ENCODE measurements at regions not wholly inside any gene's neighbourhood (a gene's known extent, or its start where the extent isn't known, plus 50 kb on each side); places are given as distances from the start of the nearest gene placed in this dataset.

DNA sequence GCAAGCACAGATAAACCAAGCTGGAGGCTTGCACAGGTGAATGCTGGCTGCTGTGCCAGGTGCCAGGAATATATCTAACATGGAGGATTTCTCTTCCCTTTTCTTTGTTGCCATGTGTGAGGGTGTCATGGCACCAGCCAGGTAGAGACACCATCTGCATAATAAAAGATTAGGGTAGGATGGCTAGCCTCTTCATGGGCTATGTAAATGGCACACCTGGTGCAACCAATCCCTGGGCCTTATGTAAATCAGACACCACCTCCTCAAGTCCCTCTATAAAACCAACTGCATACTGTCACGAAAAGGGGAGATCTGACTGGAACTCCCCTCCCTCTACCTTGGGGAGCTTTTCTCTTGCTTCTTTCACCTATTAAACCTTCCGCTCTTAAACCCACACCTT lies 322.5 kb upstream of the POM121L12 start:
- Mint-ChIP-seq H3K4me1 (no peaks in the 10 kb centered on the region), H3K4me3 (no peak overlapping the region), H3K27ac (no peak overlapping the region), H3K36me3 (ENCODE audit: low read depth) (no peaks in the 10 kb centered on the region), H3K9me3 (peaks cover 13% of the 10 kb centered on the region), H3K27me3 (ENCODE audit: low read depth) (no peaks in the 10 kb centered on the region)
- TF ChIP-seq, protein P1, sequence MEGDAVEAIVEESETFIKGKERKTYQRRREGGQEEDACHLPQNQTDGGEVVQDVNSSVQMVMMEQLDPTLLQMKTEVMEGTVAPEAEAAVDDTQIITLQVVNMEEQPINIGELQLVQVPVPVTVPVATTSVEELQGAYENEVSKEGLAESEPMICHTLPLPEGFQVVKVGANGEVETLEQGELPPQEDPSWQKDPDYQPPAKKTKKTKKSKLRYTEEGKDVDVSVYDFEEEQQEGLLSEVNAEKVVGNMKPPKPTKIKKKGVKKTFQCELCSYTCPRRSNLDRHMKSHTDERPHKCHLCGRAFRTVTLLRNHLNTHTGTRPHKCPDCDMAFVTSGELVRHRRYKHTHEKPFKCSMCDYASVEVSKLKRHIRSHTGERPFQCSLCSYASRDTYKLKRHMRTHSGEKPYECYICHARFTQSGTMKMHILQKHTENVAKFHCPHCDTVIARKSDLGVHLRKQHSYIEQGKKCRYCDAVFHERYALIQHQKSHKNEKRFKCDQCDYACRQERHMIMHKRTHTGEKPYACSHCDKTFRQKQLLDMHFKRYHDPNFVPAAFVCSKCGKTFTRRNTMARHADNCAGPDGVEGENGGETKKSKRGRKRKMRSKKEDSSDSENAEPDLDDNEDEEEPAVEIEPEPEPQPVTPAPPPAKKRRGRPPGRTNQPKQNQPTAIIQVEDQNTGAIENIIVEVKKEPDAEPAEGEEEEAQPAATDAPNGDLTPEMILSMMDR (IDR thresholded peaks at IDR 0.05; ENCODE audit: unreplicated experiment in 3 of 3), result no peak

- TF ChIP-seq, protein P1 (IDR thresholded peaks at IDR 0.05; ENCODE audit: unreplicated experiment in 3 of 3), result no peak
- Mint-ChIP-seq H3K27me3 (ENCODE audit: low read depth) (no peaks in the 10 kb centered on the region), H3K4me3 (no peak overlapping the region), H3K4me1 (no peaks in the 10 kb centered on the region), H3K27ac (no peak overlapping the region), H3K36me3 (ENCODE audit: low read depth) (no peaks in the 10 kb centered on the region), H3K9me3 (peaks cover 13% of the 10 kb centered on the region)
Measured at GRCh38 chr7:52711951-52712350, 323.5 kb upstream of the POM121L12 start.

GRCh38 chr7:52708846-52709245 lies 326.6 kb upstream of the POM121L12 start:
- H3K27ac Mint-ChIP-seq, result no peak overlapping the region
- no peak overlapping the region for H3K4me3 Mint-ChIP-seq
- H3K9me3 Mint-ChIP-seq, result peaks cover 13% of the 10 kb centered on the region
- H3K27me3 Mint-ChIP-seq (ENCODE audit: low read depth), result no peaks in the 10 kb centered on the region
- no peaks in the 10 kb centered on the region for H3K4me1 Mint-ChIP-seq
- TF ChIP-seq, protein P1 (IDR thresholded peaks at IDR 0.05; ENCODE audit: unreplicated experiment in 3 of 3), result no peak
- H3K36me3 Mint-ChIP-seq (ENCODE audit: low read depth), result no peaks in the 10 kb centered on the region

DNA sequence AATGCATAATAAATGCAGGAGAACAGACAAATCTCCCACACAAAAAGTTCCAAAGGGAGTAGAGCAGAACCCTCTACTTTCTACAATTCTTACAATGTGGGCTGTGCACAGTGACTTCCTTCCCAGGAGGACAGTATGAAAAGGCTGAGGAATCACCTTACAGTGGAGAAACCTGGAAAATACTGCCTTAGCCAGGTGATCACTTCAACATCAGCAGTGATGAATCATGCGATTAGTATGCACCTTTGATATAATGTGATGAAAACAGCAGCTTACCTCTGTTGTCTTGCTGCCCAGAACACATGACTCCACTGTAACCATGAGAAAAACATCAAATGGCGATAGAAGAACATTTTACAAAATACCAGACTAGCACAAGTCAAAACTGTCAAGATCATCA lies 329.7 kb upstream of the POM121L12 start:
- Mint-ChIP-seq H3K9me3 (peaks cover 1% of the 10 kb centered on the region), H3K27me3 (ENCODE audit: low read depth) (no peaks in the 10 kb centered on the region), H3K27ac (no peak overlapping the region), H3K36me3 (ENCODE audit: low read depth) (no peaks in the 10 kb centered on the region), H3K4me1 (no peaks in the 10 kb centered on the region), H3K4me3 (no peak overlapping the region)
- TF ChIP-seq, protein P1 (IDR thresholded peaks at IDR 0.05; ENCODE audit: unreplicated experiment in 3 of 3), result no peak

- peaks cover 8% of the 10 kb centered on the region for H3K27me3 Mint-ChIP-seq (ENCODE audit: low read depth)
- H3K27ac Mint-ChIP-seq, result no peak overlapping the region
- TF ChIP-seq, protein P1 (IDR thresholded peaks at IDR 0.05; ENCODE audit: unreplicated experiment in 3 of 3), result no peak
- H3K4me1 Mint-ChIP-seq, result peaks cover 4% of the 10 kb centered on the region
- peaks cover 5% of the 10 kb centered on the region for H3K9me3 Mint-ChIP-seq
- H3K4me3 Mint-ChIP-seq, result no peak overlapping the region
- H3K36me3 Mint-ChIP-seq (ENCODE audit: low read depth), result no peaks in the 10 kb centered on the region
Measured at GRCh38 chr7:52700349-52700748, 335.1 kb upstream of the POM121L12 start.

DNA sequence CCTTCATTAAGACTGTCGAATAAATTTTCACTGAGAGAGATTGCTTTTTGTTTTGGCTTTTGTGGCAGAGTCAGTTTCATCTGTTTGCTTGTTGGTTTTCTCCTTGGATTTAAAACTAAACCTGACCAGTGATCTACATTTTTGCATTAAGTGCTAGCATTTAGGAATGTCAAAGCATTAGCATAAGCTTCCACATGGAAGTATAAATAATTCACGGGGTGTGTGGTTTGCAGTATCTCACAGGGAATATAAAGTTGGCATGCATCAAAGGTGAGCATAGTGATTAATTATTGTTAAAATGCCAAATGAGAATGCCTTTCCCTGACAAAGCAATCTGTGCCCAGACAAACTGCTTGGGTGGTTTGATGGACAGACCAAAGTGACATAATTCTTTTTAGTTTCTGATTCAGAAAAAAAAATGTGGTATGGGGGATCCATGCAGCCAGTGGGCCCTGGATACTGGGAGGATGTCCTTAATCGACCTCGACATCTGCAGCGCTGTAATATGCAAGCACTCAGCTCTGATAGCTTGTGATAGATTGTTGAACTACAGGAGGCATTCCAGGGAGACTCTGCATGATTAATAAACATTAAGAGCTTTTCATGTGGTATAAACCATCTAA lies 339.3 kb upstream of the POM121L12 start:
- Mint-ChIP-seq H3K4me3 (no peak overlapping the region), H3K36me3 (ENCODE audit: low read depth) (no peaks in the 10 kb centered on the region), H3K4me1 (peaks cover 4% of the 10 kb centered on the region), H3K27me3 (ENCODE audit: low read depth) (peaks cover 8% of the 10 kb centered on the region), H3K27ac (peak overlapping the region in 1 of 3 experiments; percentile 45), H3K9me3 (peaks cover 5% of the 10 kb centered on the region)
- TF ChIP-seq, protein P1 (IDR thresholded peaks at IDR 0.05; ENCODE audit: unreplicated experiment in 3 of 3), result no peak
